Prostate gland (tissue), 2 donors: ENCODE measurements at regions not wholly inside any gene's neighbourhood (a gene's known extent, or its start where the extent isn't known, plus 50 kb on each side); places are given as distances from the start of the nearest gene placed in this dataset.

ENCODE experiments used
- CTCF ChIP-seq, 4 experiments: fragments of 200-600 bp in 2 of 4; fragments of 450-650 bp in 2 of 4; sonication (generic) in 2 of 4; IDR thresholded peaks; 1 replicate in 3 of 4; 2 replicates in 1 of 4; pipeline ENCODE4 v1.5.1; 2016 to 2019; ENCODE audit warnings: antibody characterized with exemption in 4 of 4, mild to moderate bottlenecking in 2 of 4, moderate library complexity in 2 of 4
- POLR2A ChIP-seq: fragments of 450-650 bp; IDR thresholded peaks from one replicate; pipeline ENCODE4 v1.6.1; 2016; ENCODE audit warnings: antibody characterized with exemption, mild to moderate bottlenecking
- POLR2AphosphoS5 ChIP-seq: sonication (generic); formaldehyde crosslinking; IDR thresholded peaks from one replicate; pipeline ENCODE4 v1.6.1; 2017; ENCODE audit warnings: antibody characterized with exemption

- TF ChIP-seq CTCF (IDR thresholded peaks at IDR 0.05) (no peak), POLR2A (no peak), POLR2AphosphoS5 (no peak)
Observed at GRCh38 chr2:65576278-65576677, 143.9 kb upstream of the SPRED2 start.
